ENCODE measurements at regions not wholly inside any gene's neighbourhood (a gene's known extent, or its start where the extent isn't known, plus 50 kb on each side); places are given as distances from the start of the nearest gene placed in this dataset.

GRCh38 chr3:22777834-22778233 lies 425.3 kb upstream of the UBE2E2 start:
- Histone ChIP-seq H3K4me3 (no peak overlapping the region), H3K36me3 (no peaks in the 10 kb centered on the region), H3K27ac (no peak overlapping the region), H3K9me3 (no peaks in the 10 kb centered on the region), H3K4me1 (no peaks in the 10 kb centered on the region), H3K27me3 (no peaks in the 10 kb centered on the region)
- DNase-seq: no peak
- TF ChIP-seq CTCF (IDR thresholded peaks at IDR 0.05): no peak
- intact Hi-C loops (cut with DNase I; ENCODE audit: low total_unique reads): no loop called here

DNA sequence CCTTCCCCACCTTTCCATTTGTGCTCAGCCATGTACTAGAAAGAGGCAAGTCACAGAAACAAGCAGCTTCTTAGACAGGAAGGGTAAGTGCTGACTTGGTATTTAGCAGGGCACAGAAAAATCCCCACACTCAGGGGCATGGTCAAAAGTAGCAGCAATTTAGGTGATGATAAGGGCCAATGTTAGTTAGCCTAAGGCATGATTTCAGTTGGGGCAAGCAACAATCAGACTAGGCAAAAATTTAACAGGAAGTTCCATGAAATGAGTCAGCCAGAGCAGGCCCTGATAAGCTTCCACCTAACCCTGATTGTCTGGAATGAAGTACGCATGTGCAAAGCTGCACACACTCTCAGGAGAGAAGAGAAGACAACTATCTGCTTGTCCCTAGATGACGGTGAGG lies 423.4 kb upstream of the UBE2E2 start:
- Histone ChIP-seq H3K27me3 (no peaks in the 10 kb centered on the region), H3K36me3 (no peaks in the 10 kb centered on the region), H3K9me3 (no peaks in the 10 kb centered on the region), H3K4me1 (no peaks in the 10 kb centered on the region), H3K4me3 (no peak overlapping the region), H3K27ac (no peak overlapping the region)
- intact Hi-C loops (cut with DNase I; ENCODE audit: low total_unique reads): no loop called here
- no peak for DNase-seq
- TF ChIP-seq CTCF (IDR thresholded peaks at IDR 0.05): no peak

DNA sequence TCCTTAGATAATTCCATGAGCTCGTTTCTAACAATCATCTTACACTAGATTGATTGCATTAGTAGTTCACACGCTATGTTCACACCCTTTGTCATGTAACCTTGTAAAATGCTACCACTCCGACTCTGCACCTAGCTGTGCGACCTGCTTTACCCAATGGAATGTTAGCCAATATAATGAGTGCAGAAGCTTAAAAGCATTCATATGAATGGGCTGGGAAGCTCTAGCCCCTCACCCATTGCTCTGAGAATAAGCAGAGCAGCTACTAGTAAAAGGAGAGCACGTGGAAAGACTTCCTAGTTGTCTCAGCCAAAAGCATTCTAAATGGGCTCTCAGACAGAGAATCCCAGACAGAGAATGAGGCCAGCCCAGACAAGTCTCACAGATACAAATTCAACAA lies 410.6 kb upstream of the UBE2E2 start:
- Histone ChIP-seq H3K36me3 (no peaks in the 10 kb centered on the region), H3K4me3 (no peak overlapping the region), H3K4me1 (no peaks in the 10 kb centered on the region), H3K27me3 (no peaks in the 10 kb centered on the region), H3K9me3 (peaks cover 0 to 5% (median 0%) of the 10 kb centered on the region in 3 donors), H3K27ac (no peak overlapping the region)
- DNase-seq: no peak
- TF ChIP-seq CTCF (IDR thresholded peaks at IDR 0.05): no peak
- intact Hi-C loops (cut with DNase I; ENCODE audit: low total_unique reads): no loop called here

DNA sequence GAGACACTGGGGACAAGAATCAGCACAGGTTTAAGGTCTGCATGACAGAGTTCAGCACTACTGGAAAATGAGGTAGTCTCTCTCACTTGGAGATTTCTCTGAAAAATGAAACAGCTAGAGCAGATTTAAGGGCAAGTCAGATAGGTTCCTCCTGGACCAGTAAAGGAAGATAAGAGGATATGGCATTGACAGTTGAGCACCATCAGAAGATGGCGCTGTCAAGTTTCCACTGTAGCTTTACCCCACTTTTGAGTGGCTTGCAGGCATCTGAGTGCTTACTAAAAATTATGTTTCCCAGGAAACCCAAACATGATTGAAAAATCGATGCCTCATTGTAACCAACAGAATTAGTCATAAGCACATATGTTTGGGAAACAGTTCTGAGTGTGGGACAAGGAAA lies 407.2 kb upstream of the UBE2E2 start:
- Histone ChIP-seq H3K4me3 (no peak overlapping the region), H3K9me3 (no peaks in the 10 kb centered on the region), H3K36me3 (no peaks in the 10 kb centered on the region), H3K27me3 (no peaks in the 10 kb centered on the region), H3K4me1 (no peaks in the 10 kb centered on the region), H3K27ac (no peak overlapping the region)
- intact Hi-C loops (cut with DNase I; ENCODE audit: low total_unique reads): no loop called here
- DNase-seq: no peak
- TF ChIP-seq CTCF (IDR thresholded peaks at IDR 0.05): no peak

GRCh38 chr3:22798461-22798860 lies 404.7 kb upstream of the UBE2E2 start:
- Histone ChIP-seq H3K27ac (no peak overlapping the region), H3K4me3 (no peak overlapping the region), H3K4me1 (no peaks in the 10 kb centered on the region), H3K27me3 (no peaks in the 10 kb centered on the region), H3K9me3 (no peaks in the 10 kb centered on the region), H3K36me3 (no peaks in the 10 kb centered on the region)
- no peak for TF ChIP-seq CTCF (IDR thresholded peaks at IDR 0.05)
- DNase-seq: no peak
- intact Hi-C loops (cut with DNase I; ENCODE audit: low total_unique reads): no loop called here

GRCh38 chr3:22819209-22819608 lies 383.9 kb upstream of the UBE2E2 start:
- Histone ChIP-seq H3K9me3 (no peaks in the 10 kb centered on the region), H3K27me3 (no peaks in the 10 kb centered on the region), H3K36me3 (no peaks in the 10 kb centered on the region), H3K27ac (no peak overlapping the region), H3K4me3 (no peak overlapping the region), H3K4me1 (no peaks in the 10 kb centered on the region)
- intact Hi-C loops (cut with DNase I; ENCODE audit: low total_unique reads): no loop called here
- no peak for DNase-seq
- TF ChIP-seq CTCF (IDR thresholded peaks at IDR 0.05): no peak

All from tibial artery (tissue), 4 donors.